HEK293 (cell line): ENCODE measurements at regions not wholly inside any gene's neighbourhood (a gene's known extent, or its start where the extent isn't known, plus 50 kb on each side); places are given as distances from the start of the nearest gene placed in this dataset.
"Not testable (repeated sequence)": the region's sequence is repeated elsewhere in the genome, so short reads cannot be mapped to it uniquely, and the experiment has no call there.

Experiments
- CTCF ChIA-PET: fragments of 350-600 bp; formaldehyde crosslinking; extraction: SDS; loops from one replicate; lab custom pipeline; 2021; ENCODE audit warnings: antibody characterized with exemption; lab: Yijun Ruan, JAX
- POLR2A ChIA-PET: fragments of 300-600 bp; formaldehyde crosslinking; extraction: SDS; loops from one replicate; lab custom pipeline; 2020; ENCODE audit warnings: antibody characterized with exemption, inconsistent platforms; lab: Yijun Ruan, JAX
- H3K27ac ChIP-seq: fragments of 200-500 bp; sonication (Bioruptor generic); 2 replicates; pipeline ENCODE4 v1.5.1; 2014; ENCODE audit warnings: low read depth, low read length, control low read depth, inconsistent platforms; ENCODE audit errors: extremely low read depth
- H3K36me3 ChIP-seq, 2 experiments: fragments of 200-500 bp in 1 of 2; sonication (Bioruptor generic) in 1 of 2; 1 replicate in 1 of 2; 2 replicates in 1 of 2; pipeline ENCODE4 v1.5.1; 2014 to 2017; ENCODE audit warnings: inconsistent platforms in 2 of 2, low read length in 2 of 2; ENCODE audit not compliant: control insufficient read depth in 2 of 2, insufficient read depth in 1 of 2
- H3K4me1 ChIP-seq: fragments of 200-500 bp; sonication (Bioruptor generic); 2 replicates; pipeline ENCODE4 v1.5.1; 2014; ENCODE audit warnings: mild to moderate bottlenecking, low read length, inconsistent platforms; ENCODE audit not compliant: control insufficient read depth, insufficient read depth
- H3K4me3 ChIP-seq: 2 replicates; pipeline ENCODE4 v1.5.1; 2011; ENCODE audit warnings: low read depth, mild to moderate bottlenecking, control low read depth, low read length, moderate library complexity
- H3K9me3 ChIP-seq: fragments of 200-500 bp; sonication (Bioruptor generic); 2 replicates; pipeline ENCODE4 v1.5.1; 2014; ENCODE audit warnings: low read depth, low read length, inconsistent platforms; ENCODE audit not compliant: control insufficient read depth, insufficient read depth
- EGR2 ChIP-seq: fragments of 450-650 bp; formaldehyde crosslinking; IDR thresholded peaks from 2 replicates; pipeline ENCODE4 v1.5.1; 2016; ENCODE audit warnings: low read depth, missing biosample characterization, missing genetic modification characterization
- HOXC10 ChIP-seq: sonication (generic); formaldehyde crosslinking; IDR thresholded peaks from 2 replicates; pipeline ENCODE4 v1.8.1; 2023; ENCODE audit warnings: mild to moderate bottlenecking, missing genetic modification reagents
- KLF16 ChIP-seq: fragments of 450-650 bp; formaldehyde crosslinking; IDR thresholded peaks from 2 replicates; pipeline ENCODE4 v1.5.1; 2017; ENCODE audit warnings: missing biosample characterization, missing genetic modification characterization
- KLF17 ChIP-seq: fragments of 450-650 bp; formaldehyde crosslinking; IDR thresholded peaks from 2 replicates; pipeline ENCODE4 v1.5.1; 2016; ENCODE audit warnings: missing biosample characterization, missing genetic modification characterization
- KLF7 ChIP-seq: fragments of 450-650 bp; formaldehyde crosslinking; IDR thresholded peaks from 2 replicates; pipeline ENCODE4 v1.5.1; 2016; ENCODE audit warnings: missing biosample characterization, missing genetic modification characterization, borderline replicate concordance
- MEIS1 ChIP-seq: sonication (generic); formaldehyde crosslinking; IDR thresholded peaks from 2 replicates; pipeline ENCODE4 v1.8.1; 2022; ENCODE audit warnings: missing genetic modification reagents, mild to moderate bottlenecking, borderline replicate concordance
- RBAK ChIP-seq: fragments of 450-650 bp; formaldehyde crosslinking; IDR thresholded peaks from 2 replicates; pipeline ENCODE4 v1.5.1; 2016; ENCODE audit warnings: missing biosample characterization, missing genetic modification characterization
- WT1 ChIP-seq: fragments of 450-650 bp; formaldehyde crosslinking; IDR thresholded peaks from 2 replicates; pipeline ENCODE4 v1.5.1; 2016; ENCODE audit warnings: missing biosample characterization, missing genetic modification characterization
- ZBTB21 ChIP-seq: fragments of 450-650 bp; formaldehyde crosslinking; IDR thresholded peaks from 2 replicates; pipeline ENCODE4 v1.5.1; 2017; ENCODE audit warnings: missing biosample characterization, missing genetic modification characterization
- ZBTB6 ChIP-seq: fragments of 450-650 bp; formaldehyde crosslinking; IDR thresholded peaks from 2 replicates; pipeline ENCODE4 v1.5.1; 2017; ENCODE audit warnings: missing biosample characterization, missing genetic modification characterization
- ZNF140 ChIP-seq: fragments of 450-650 bp; formaldehyde crosslinking; IDR thresholded peaks from 2 replicates; pipeline ENCODE4 v1.5.1; 2016; ENCODE audit warnings: missing biosample characterization, missing genetic modification characterization
- ZNF146 ChIP-seq: fragments of 450-650 bp; formaldehyde crosslinking; IDR thresholded peaks from 2 replicates; pipeline ENCODE4 v1.5.1; 2016; ENCODE audit warnings: missing biosample characterization, missing genetic modification characterization
- ZNF211 ChIP-seq: fragments of 450-650 bp; formaldehyde crosslinking; IDR thresholded peaks from 2 replicates; pipeline ENCODE4 v1.5.1; 2016; ENCODE audit warnings: low read depth, missing biosample characterization, missing genetic modification characterization
- ZNF274 ChIP-seq, 2 experiments: fragments of 200-500 bp in 1 of 2; fragments of 450-650 bp in 1 of 2; sonication (Bioruptor generic) in 1 of 2; formaldehyde crosslinking in 1 of 2; IDR thresholded peaks; 2 replicates each; pipeline versions ENCODE4 v1.5.1 to v1.6.1; 2014 to 2016; ENCODE audit warnings: borderline replicate concordance in 1 of 2, inconsistent platforms in 1 of 2, low read length in 1 of 2, missing biosample characterization in 1 of 2, missing genetic modification characterization in 1 of 2
- ZNF302 ChIP-seq: fragments of 450-650 bp; formaldehyde crosslinking; IDR thresholded peaks from 2 replicates; pipeline ENCODE4 v1.5.1; 2016; ENCODE audit warnings: missing biosample characterization, missing genetic modification characterization, low read depth
- ZNF423 ChIP-seq: fragments of 450-650 bp; formaldehyde crosslinking; IDR thresholded peaks from 2 replicates; pipeline ENCODE4 v1.5.1; 2016; ENCODE audit warnings: missing biosample characterization, missing genetic modification characterization
- ZNF529 ChIP-seq: fragments of 450-650 bp; formaldehyde crosslinking; IDR thresholded peaks from 2 replicates; pipeline ENCODE4 v1.5.1; 2017; ENCODE audit warnings: missing genetic modification characterization, missing biosample characterization; ENCODE audit not compliant: insufficient replicate concordance
- ZNF558 ChIP-seq: fragments of 450-650 bp; formaldehyde crosslinking; IDR thresholded peaks from 2 replicates; pipeline ENCODE4 v1.5.1; 2016; ENCODE audit warnings: missing biosample characterization, missing genetic modification characterization
- ZNF580 ChIP-seq: fragments of 450-650 bp; formaldehyde crosslinking; IDR thresholded peaks from 2 replicates; pipeline ENCODE4 v1.5.1; 2016; ENCODE audit warnings: missing biosample characterization, missing genetic modification characterization
- ZNF621 ChIP-seq: fragments of 450-650 bp; formaldehyde crosslinking; IDR thresholded peaks from 2 replicates; pipeline ENCODE4 v1.5.1; 2017; ENCODE audit warnings: missing biosample characterization, missing genetic modification characterization
- ZNF623 ChIP-seq: fragments of 450-650 bp; formaldehyde crosslinking; IDR thresholded peaks from 2 replicates; pipeline ENCODE4 v1.5.1; 2016; ENCODE audit warnings: missing biosample characterization, missing genetic modification characterization
- ZNF624 ChIP-seq: fragments of 450-650 bp; formaldehyde crosslinking; IDR thresholded peaks from 2 replicates; pipeline ENCODE4 v1.5.1; 2017; ENCODE audit warnings: missing biosample characterization, missing genetic modification characterization
- ZNF645 ChIP-seq: fragments of 450-650 bp; formaldehyde crosslinking; IDR thresholded peaks from 2 replicates; pipeline ENCODE4; 2016; ENCODE audit warnings: missing biosample characterization, missing genetic modification characterization

- H3K27ac ChIP-seq, H3K4me3 ChIP-seq, H3K9me3 ChIP-seq, H3K4me1 ChIP-seq, H3K36me3 ChIP-seq, POLR2A ChIA-PET: not testable (repeated sequence)
- CTCF ChIA-PET, result interaction anchor here (0.7 kb wide), 2 partner anchors 22 to 510 kb away, joined by 3 to 5 read pairs; no protein-coding TSS in a partner anchor
- TF ChIP-seq ZNF146 (tag by site-specific recombination) (peak; percentile 77), ZNF580 (tag by site-specific recombination) (peak; percentile 55; the same call in 1 of the 2 replicates)
These were observed 114.3 kb upstream of the NR3C1 start for GRCh38 chr5:143517824-143518223.

- ChIA-PET CTCF (no interaction called here), POLR2A (no interaction called here)
- Histone ChIP-seq H3K36me3 (no peaks in the 10 kb centered on the region), H3K4me3 (no peak overlapping the region), H3K4me1 (no peaks in the 10 kb centered on the region), H3K9me3 (no peaks in the 10 kb centered on the region), H3K27ac (no peak overlapping the region)
- TF ChIP-seq ZNF302 (tag by site-specific recombination) (no peak), RBAK (tag by site-specific recombination) (no peak), KLF17 (no peak), EGR2 (tag by site-specific recombination) (no peak), KLF16 (tag by site-specific recombination) (no peak)
These were observed 112.8 kb upstream of the NR3C1 start for GRCh38 chr5:143516249-143516648.

- Histone ChIP-seq H3K36me3 (no peaks in the 10 kb centered on the region), H3K27ac (no peak overlapping the region), H3K9me3 (no peaks in the 10 kb centered on the region), H3K4me3 (no peak overlapping the region), H3K4me1 (no peaks in the 10 kb centered on the region)
- POLR2A ChIA-PET, result no interaction called here
- CTCF ChIA-PET, result no interaction called here
- TF ChIP-seq ZNF623 (tag by site-specific recombination) (no peak), ZBTB21 (tag by site-specific recombination) (no peak), ZNF274 (IDR thresholded peaks at IDR 0.05; ENCODE audit: low read length) (no peak), ZNF274 (tag by site-specific recombination; IDR thresholded peaks at IDR 0.05; ENCODE audit: borderline replicate concordance) (no peak), ZNF211 (tag by site-specific recombination) (no peak), MEIS1 (CRISPR knock-in tag) (no peak), ZNF423 (tag by site-specific recombination) (no peak), KLF7 (tag by site-specific recombination) (no peak), WT1 (tag by site-specific recombination) (no peak), HOXC10 (no peak), ZNF558 (tag by site-specific recombination) (no peak), ZBTB6 (no peak), ZNF645 (tag by site-specific recombination) (no peak), ZNF529 (tag by site-specific recombination) (no peak), ZNF140 (tag by site-specific recombination) (no peak), ZNF624 (no peak), ZNF621 (tag by site-specific recombination) (no peak)
These were observed 112.3 kb upstream of the NR3C1 start for GRCh38 chr5:143515829-143516228.
